ENCODE measurements at regions not wholly inside any gene's neighbourhood (a gene's known extent, or its start where the extent isn't known, plus 50 kb on each side); places are given as distances from the start of the nearest gene placed in this dataset.

- WGBS, 2 experiments (ENCODE audit: low coverage in 1 of 2, low lambda C conversion rate in 2 of 2, missing lambda C conversion rate in 2 of 2): 44 to 53% methylated on average over 1 of the region's 1 CpG
- Histone ChIP-seq H3K4me3 (no peak overlapping the region), H3K4me1 (ENCODE audit: insufficient read depth) (no peaks in the 10 kb centered on the region), H4K20me1 (ENCODE audit: insufficient read depth) (no peaks in the 10 kb centered on the region), H3K9ac (no peak overlapping the region), H3K27me3 (replicated peaks; ENCODE audit: insufficient read depth) (no peaks in the 10 kb centered on the region), H3K79me2 (ENCODE audit: insufficient read depth) (no peaks in the 10 kb centered on the region), H2AFZ (no peak overlapping the region), H3F3A (ENCODE audit: insufficient read depth) (no peaks in the 10 kb centered on the region), H3K36me3 (ENCODE audit: low read depth) (no peaks in the 10 kb centered on the region), H3K9me2 (ENCODE audit: insufficient read depth) (no peaks in the 10 kb centered on the region), H3K4me2 (ENCODE audit: unreplicated experiment) (no peak overlapping the region), H3K27ac (no peak overlapping the region), H3K9me3 (ENCODE audit: low read depth) (no peaks in the 10 kb centered on the region)
- TF ChIP-seq EZH2 (IDR thresholded peaks at IDR 0.05; ENCODE audit: insufficient read depth, poor library complexity, severe bottlenecking) (no peak), EZH2phosphoT487 (IDR thresholded peaks at IDR 0.05; ENCODE audit: insufficient read depth, low read depth) (no peak)
- DNase-seq: no peak
- in situ Hi-C loops (cut with MboI): no loop called here
Observed at GRCh38 chr5:114658194-114658593, 296.3 kb downstream of the KCNN2 start.

- H3K4me2 ChIP-seq (ENCODE audit: unreplicated experiment): no peak overlapping the region
- no peak for TF ChIP-seq EZH2 (IDR thresholded peaks at IDR 0.05; ENCODE audit: insufficient read depth, poor library complexity, severe bottlenecking)
- no peaks in the 10 kb centered on the region for H3F3A ChIP-seq (ENCODE audit: insufficient read depth)
- no peaks in the 10 kb centered on the region for H3K9me2 ChIP-seq (ENCODE audit: insufficient read depth)
- H4K20me1 ChIP-seq (ENCODE audit: insufficient read depth): no peaks in the 10 kb centered on the region
- H3K27me3 ChIP-seq (replicated peaks; ENCODE audit: insufficient read depth): no peaks in the 10 kb centered on the region
- H3K4me3 ChIP-seq: no peak overlapping the region
- no peak for DNase-seq
- no peaks in the 10 kb centered on the region for H3K4me1 ChIP-seq (ENCODE audit: insufficient read depth)
- H3K9me3 ChIP-seq (ENCODE audit: low read depth): no peaks in the 10 kb centered on the region
- WGBS, 2 experiments (ENCODE audit: low coverage in 1 of 2, low lambda C conversion rate in 2 of 2, missing lambda C conversion rate in 2 of 2): 28 to 33% methylated on average over 6 of the region's 6 CpGs
- H3K9ac ChIP-seq: no peak overlapping the region
- no peaks in the 10 kb centered on the region for H3K79me2 ChIP-seq (ENCODE audit: insufficient read depth)
- H3K36me3 ChIP-seq (ENCODE audit: low read depth): no peaks in the 10 kb centered on the region
- no peak overlapping the region for H2AFZ ChIP-seq
- H3K27ac ChIP-seq: no peak overlapping the region
- in situ Hi-C loops (cut with MboI): no loop called here
Observed at GRCh38 chr5:114657342-114658130, 295.7 kb downstream of the KCNN2 start.

GRCh38 chr5:114649878-114650277 lies 288.0 kb downstream of the KCNN2 start:
- Histone ChIP-seq H3K36me3 (ENCODE audit: low read depth) (no peaks in the 10 kb centered on the region), H3K9ac (no peak overlapping the region), H3K4me1 (ENCODE audit: insufficient read depth) (no peaks in the 10 kb centered on the region), H4K20me1 (ENCODE audit: insufficient read depth) (no peaks in the 10 kb centered on the region), H3K4me3 (no peak overlapping the region), H2AFZ (no peak overlapping the region), H3K9me2 (ENCODE audit: insufficient read depth) (no peaks in the 10 kb centered on the region), H3K9me3 (ENCODE audit: low read depth) (peaks cover 7% of the 10 kb centered on the region), H3K4me2 (ENCODE audit: unreplicated experiment) (no peak overlapping the region), H3K27ac (no peak overlapping the region), H3F3A (ENCODE audit: insufficient read depth) (no peaks in the 10 kb centered on the region), H3K27me3 (replicated peaks; ENCODE audit: insufficient read depth) (no peaks in the 10 kb centered on the region), H3K79me2 (ENCODE audit: insufficient read depth) (no peaks in the 10 kb centered on the region)
- in situ Hi-C loops (cut with MboI): no loop called here
- TF ChIP-seq EZH2phosphoT487 (IDR thresholded peaks at IDR 0.05; ENCODE audit: insufficient read depth, low read depth): no peak
- TF ChIP-seq EZH2 (IDR thresholded peaks at IDR 0.05; ENCODE audit: insufficient read depth, poor library complexity, severe bottlenecking): no peak
- no peak for DNase-seq
- WGBS, 2 experiments (ENCODE audit: low coverage in 1 of 2, low lambda C conversion rate in 2 of 2, missing lambda C conversion rate in 2 of 2): 0 to 8% methylated on average over 1 of the region's 1 CpG

GRCh38 chr5:114648940-114649339 lies 287.1 kb downstream of the KCNN2 start:
- DNase-seq: no peak
- TF ChIP-seq EZH2 (IDR thresholded peaks at IDR 0.05; ENCODE audit: insufficient read depth, poor library complexity, severe bottlenecking): no peak
- TF ChIP-seq EZH2phosphoT487 (IDR thresholded peaks at IDR 0.05; ENCODE audit: insufficient read depth, low read depth): no peak
- no peak overlapping the region for H3K4me3 ChIP-seq
- H2AFZ ChIP-seq: no peak overlapping the region
- H3K27ac ChIP-seq: no peak overlapping the region
- no peaks in the 10 kb centered on the region for H3K4me1 ChIP-seq (ENCODE audit: insufficient read depth)
- no peaks in the 10 kb centered on the region for H4K20me1 ChIP-seq (ENCODE audit: insufficient read depth)
- no peak overlapping the region for H3K9ac ChIP-seq
- no peaks in the 10 kb centered on the region for H3K36me3 ChIP-seq (ENCODE audit: low read depth)
- H3K9me3 ChIP-seq (ENCODE audit: low read depth): peaks cover 7% of the 10 kb centered on the region
- no peaks in the 10 kb centered on the region for H3K9me2 ChIP-seq (ENCODE audit: insufficient read depth)
- H3F3A ChIP-seq (ENCODE audit: insufficient read depth): no peaks in the 10 kb centered on the region
- WGBS, 2 experiments (ENCODE audit: low coverage in 1 of 2, low lambda C conversion rate in 2 of 2, missing lambda C conversion rate in 2 of 2): 9 to 10% methylated on average over 2 of the region's 2 CpGs
- H3K4me2 ChIP-seq (ENCODE audit: unreplicated experiment): no peak overlapping the region
- no peaks in the 10 kb centered on the region for H3K27me3 ChIP-seq (replicated peaks; ENCODE audit: insufficient read depth)
- no peaks in the 10 kb centered on the region for H3K79me2 ChIP-seq (ENCODE audit: insufficient read depth)
- in situ Hi-C loops (cut with MboI): no loop called here

DNA sequence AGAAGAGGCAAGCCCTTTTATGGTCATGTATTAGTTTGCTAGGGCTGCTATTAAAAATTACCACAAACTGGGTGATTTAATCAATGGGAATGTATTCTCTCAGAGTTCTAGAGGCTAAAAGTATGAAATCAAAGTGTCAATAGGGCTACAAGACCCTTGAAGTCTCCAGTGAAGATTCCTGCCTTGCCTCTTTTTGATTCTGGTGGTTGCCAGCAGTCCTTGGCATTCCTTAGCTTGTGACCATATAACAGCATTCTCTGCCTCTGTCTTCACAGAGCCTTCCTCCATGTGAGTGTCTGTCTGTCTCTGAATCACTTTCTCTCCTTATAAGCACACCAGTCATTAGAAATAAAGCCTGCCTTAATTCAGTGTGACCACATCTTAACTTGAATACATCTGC lies 282.7 kb downstream of the KCNN2 start:
- in situ Hi-C loops (cut with MboI): no loop called here
- Histone ChIP-seq H2AFZ (no peak overlapping the region), H3K9ac (no peak overlapping the region), H3K9me3 (ENCODE audit: low read depth) (peaks cover 7% of the 10 kb centered on the region), H3F3A (ENCODE audit: insufficient read depth) (no peaks in the 10 kb centered on the region), H3K4me3 (no peak overlapping the region), H3K4me1 (ENCODE audit: insufficient read depth) (no peaks in the 10 kb centered on the region), H4K20me1 (ENCODE audit: insufficient read depth) (no peaks in the 10 kb centered on the region), H3K79me2 (ENCODE audit: insufficient read depth) (no peaks in the 10 kb centered on the region), H3K9me2 (ENCODE audit: insufficient read depth) (no peaks in the 10 kb centered on the region), H3K36me3 (ENCODE audit: low read depth) (no peaks in the 10 kb centered on the region), H3K27ac (no peak overlapping the region), H3K4me2 (ENCODE audit: unreplicated experiment) (no peak overlapping the region), H3K27me3 (replicated peaks; ENCODE audit: insufficient read depth) (no peaks in the 10 kb centered on the region)
- no peak for DNase-seq
- no peak for TF ChIP-seq EZH2phosphoT487 (IDR thresholded peaks at IDR 0.05; ENCODE audit: insufficient read depth, low read depth)
- TF ChIP-seq EZH2 (IDR thresholded peaks at IDR 0.05; ENCODE audit: insufficient read depth, poor library complexity, severe bottlenecking): no peak

Data from GM23248 (cell line).